HG03457 (cell line): ENCODE measurements at regions not wholly inside any gene's neighbourhood (a gene's known extent, or its start where the extent isn't known, plus 50 kb on each side); places are given as distances from the start of the nearest gene placed in this dataset.

Experiments
- ATAC-seq: cut with Tn5 transposase; IDR thresholded peaks from one replicate; pipeline ENCODE4 v1.9.1; 2021; ENCODE audit warnings: moderate number of reproducible peaks; ENCODE audit not compliant: unreplicated experiment

- no peak for ATAC-seq
These were observed 162.6 kb upstream of the PLEKHG7 start for GRCh38 chr12:92539976-92540781.

GRCh38 chr12:92539110-92539749 lies 163.6 kb upstream of the PLEKHG7 start:
- peak; percentile 38 for ATAC-seq

DNA sequence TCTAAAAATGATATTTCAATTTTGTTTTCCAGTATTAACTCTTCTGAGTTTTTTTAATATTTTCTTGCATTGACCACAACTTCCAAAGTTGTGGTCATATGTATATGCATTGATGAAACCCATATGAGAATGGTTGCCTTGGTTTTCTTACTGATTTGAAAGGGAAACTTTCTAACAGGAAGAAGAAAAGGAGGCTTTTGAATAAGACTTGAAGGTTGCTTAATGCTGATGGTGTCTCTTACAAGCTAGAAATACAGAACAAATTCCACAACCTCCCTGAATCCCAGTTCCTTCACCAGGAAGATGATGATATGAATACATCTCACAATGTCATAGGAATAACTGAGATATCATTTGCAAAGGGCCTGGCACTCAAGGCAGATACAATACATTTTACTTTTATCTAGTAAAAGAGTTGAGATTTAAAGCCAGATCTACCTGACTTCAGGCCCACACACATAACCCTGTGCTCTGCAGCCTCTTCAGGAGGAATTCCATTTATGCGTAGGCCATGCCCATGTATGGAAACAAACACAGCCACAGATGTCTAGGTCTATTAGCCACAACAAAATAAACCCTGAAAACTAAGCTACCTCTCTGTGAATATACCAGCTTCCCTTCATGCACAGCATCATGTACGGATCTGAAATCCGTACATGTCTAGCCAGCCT lies 165.4 kb upstream of the PLEKHG7 start:
- ATAC-seq: no peak

GRCh38 chr12:92535961-92536360 lies 166.8 kb upstream of the PLEKHG7 start:
- no peak for ATAC-seq

- ATAC-seq: no peak
These were observed 169.4 kb upstream of the PLEKHG7 start for GRCh38 chr12:92533280-92533890.

GRCh38 chr12:92530706-92531105 lies 172.1 kb upstream of the PLEKHG7 start:
- ATAC-seq: no peak

- no peak for ATAC-seq
These were observed 172.8 kb upstream of the PLEKHG7 start for GRCh38 chr12:92529944-92530343.

- no peak for ATAC-seq
These were observed 174.2 kb upstream of the PLEKHG7 start for GRCh38 chr12:92528586-92528985.

GRCh38 chr12:92528097-92528496 lies 174.7 kb upstream of the PLEKHG7 start:
- ATAC-seq: no peak

- no peak for ATAC-seq
These were observed 178.3 kb upstream of the PLEKHG7 start for GRCh38 chr12:92524489-92524888.

- ATAC-seq: no peak
These were observed 182.3 kb upstream of the PLEKHG7 start for GRCh38 chr12:92520511-92520910.

DNA sequence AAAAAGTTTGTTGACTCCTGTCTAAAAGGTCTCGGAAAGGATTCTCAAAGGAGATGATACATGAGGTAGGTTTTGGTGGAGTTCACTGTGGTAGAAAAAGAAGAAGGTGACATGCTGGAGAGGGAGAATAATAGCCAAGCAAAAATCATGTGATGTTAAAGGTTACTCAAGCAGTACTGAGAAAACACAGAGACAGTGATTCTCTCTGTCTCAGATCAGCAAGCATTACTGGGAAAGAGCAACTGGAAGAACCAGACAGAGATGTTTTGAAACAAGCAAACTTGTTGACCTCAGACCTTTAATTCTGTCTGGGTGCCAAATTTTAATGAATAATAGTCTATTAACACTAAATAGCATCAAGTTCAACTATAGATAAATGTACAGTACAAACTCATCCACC lies 183.5 kb upstream of the PLEKHG7 start:
- ATAC-seq: no peak

DNA sequence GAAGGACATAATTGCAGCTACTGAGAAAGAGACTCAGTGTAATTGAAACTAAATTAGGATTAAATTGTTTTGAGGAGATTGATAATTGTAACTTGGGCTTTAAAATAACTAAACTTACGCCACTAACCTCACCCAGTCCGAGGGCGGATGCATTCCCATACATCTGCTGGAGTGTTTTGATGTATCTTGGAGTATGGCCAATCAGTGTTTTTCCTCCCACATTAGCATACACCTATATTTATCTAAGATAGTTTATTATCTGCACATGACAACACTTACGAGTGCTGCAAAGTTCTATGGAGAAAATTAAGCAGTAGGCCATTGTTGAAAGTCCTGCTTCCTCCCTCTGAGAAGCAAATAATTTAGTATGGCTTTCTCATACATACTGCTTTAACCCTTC lies 184.7 kb upstream of the PLEKHG7 start:
- ATAC-seq: no peak

DNA sequence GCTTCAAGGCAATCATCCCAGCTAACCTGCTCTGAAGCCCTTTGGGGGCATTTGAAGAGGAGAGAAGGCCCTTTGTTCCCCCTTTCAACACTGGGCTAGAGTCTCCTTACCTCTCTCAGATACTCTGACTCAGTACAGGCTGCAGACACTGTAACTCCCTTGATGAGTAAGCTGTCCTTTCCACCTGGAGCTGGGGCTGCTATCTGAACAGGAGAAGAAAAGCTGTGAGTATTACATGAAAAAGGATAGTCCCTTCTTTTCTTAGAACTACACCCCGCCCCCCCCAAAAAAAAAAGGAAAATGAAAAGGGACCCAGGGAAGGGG lies 186.6 kb upstream of the PLEKHG7 start:
- ATAC-seq: no peak

DNA sequence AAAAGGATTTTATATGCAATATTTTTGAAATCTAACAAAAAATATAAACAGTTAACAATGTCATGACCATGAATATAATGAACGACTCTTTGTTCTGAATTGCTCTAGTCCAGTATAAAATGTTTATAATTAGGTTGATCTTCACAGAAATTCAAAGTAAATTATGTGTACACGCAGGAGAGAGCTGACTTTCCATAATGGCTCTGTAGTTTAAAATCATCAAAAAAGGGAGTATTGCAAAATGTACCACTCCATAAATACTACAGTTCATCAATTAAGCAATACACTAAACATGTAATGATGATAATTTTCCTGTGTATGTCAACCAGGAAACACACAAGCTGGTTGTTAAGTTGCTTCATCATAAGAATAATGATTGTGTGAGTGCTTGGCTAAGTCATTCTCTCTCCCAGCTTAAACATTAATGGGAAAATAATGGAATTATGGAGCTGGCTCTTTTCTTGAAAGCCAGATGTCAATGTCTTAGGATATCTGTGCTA lies 189.5 kb upstream of the PLEKHG7 start:
- ATAC-seq: no peak

GRCh38 chr12:92511786-92512185 lies 191.0 kb upstream of the PLEKHG7 start:
- no peak for ATAC-seq

DNA sequence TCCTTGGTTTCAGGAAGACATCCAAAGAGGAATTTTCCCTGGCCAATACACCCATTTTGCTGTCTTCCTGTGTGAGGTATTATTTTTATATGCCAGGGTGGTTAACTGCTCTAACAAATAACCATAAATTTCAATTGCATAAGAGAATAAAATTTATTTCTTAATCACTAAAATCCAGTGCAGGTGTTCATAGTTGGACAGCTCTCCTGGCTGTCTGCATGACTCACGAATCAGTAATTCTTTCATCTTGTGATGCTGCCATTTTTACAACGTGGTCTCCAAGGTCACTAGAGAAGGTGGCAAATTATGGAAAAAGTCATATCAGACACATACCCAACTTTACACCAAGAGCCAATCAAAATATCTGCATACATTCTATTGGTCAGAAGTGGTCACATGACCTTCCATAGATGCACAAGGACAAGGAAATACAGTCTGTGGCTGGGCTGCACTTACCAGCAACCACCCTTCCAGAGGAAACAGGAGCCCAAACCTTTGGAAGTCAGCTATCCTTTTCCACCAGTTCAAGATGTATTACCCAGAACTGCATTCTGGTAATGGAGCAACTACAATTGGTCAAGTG lies 193.5 kb upstream of the PLEKHG7 start:
- no peak for ATAC-seq

DNA sequence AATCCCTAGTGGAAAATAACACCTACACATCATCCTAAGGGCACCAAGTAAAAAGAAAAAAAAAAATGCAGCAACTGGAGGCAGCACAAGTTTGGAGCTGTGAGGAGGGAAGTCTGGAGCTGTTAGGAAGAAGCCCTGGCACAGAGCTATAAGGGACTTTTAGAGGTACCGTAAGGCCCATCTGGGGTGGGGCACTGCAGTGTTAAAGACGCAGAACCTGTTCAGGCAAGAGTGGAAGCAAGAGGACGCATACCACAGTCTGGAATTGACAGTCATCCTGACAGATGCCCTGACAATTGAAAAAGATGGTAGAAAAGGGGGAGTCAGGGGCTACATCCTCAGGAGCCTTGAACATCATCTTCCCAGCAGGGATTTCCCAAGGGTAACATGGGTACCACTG lies 195.9 kb upstream of the PLEKHG7 start:
- ATAC-seq: no peak

GRCh38 chr12:92506460-92506859 lies 196.3 kb upstream of the PLEKHG7 start:
- ATAC-seq: no peak

GRCh38 chr12:92505254-92506231 lies 197.2 kb upstream of the PLEKHG7 start:
- no peak for ATAC-seq
